Neuronal stem cell (in vitro differentiated cells): ENCODE measurements at regions not wholly inside any gene's neighbourhood (a gene's known extent, or its start where the extent isn't known, plus 50 kb on each side); places are given as distances from the start of the nearest gene placed in this dataset.
A peak's percentile ranks its signal among the peaks of the same experiment; 100 is the strongest.

ENCODE experiments used
- DNase-seq: peaks from one replicate; pipeline ENCODE4 v3.0.0-alpha.2; 2013; ENCODE audit warnings: low spot score
- H2AFZ ChIP-seq: one replicate; pipeline ENCODE4 v1.6.1; 2013; ENCODE audit warnings: mild to moderate bottlenecking, low read length, inconsistent platforms
- H2AK5ac ChIP-seq: 2 replicates; pipeline ENCODE4 v1.6.1; 2013; ENCODE audit warnings: low read depth, mild to moderate bottlenecking, inconsistent platforms, low read length, moderate library complexity, mixed read lengths
- H2BK120ac ChIP-seq: 2 replicates; pipeline ENCODE4 v1.6.1; 2013; ENCODE audit warnings: low read depth, mild to moderate bottlenecking, inconsistent platforms, low read length, moderate library complexity, mixed read lengths
- H2BK12ac ChIP-seq: one replicate; pipeline ENCODE4 v1.6.1; 2013; ENCODE audit warnings: low read length, inconsistent platforms
- H2BK15ac ChIP-seq: 2 replicates; pipeline ENCODE4 v1.6.1; 2013; ENCODE audit warnings: mild to moderate bottlenecking, low read length, inconsistent platforms, mixed read lengths
- H2BK5ac ChIP-seq: one replicate; pipeline ENCODE4 v1.6.1; 2013; ENCODE audit warnings: inconsistent platforms, mild to moderate bottlenecking, low read length, moderate library complexity
- H3K14ac ChIP-seq: one replicate; pipeline ENCODE4 v1.6.1; 2013; ENCODE audit warnings: low read length, inconsistent platforms
- H3K18ac ChIP-seq: 2 replicates; pipeline ENCODE4 v1.6.1; 2013; ENCODE audit warnings: low read length, inconsistent platforms
- H3K23ac ChIP-seq: 2 replicates; pipeline ENCODE4 v1.6.1; 2013; ENCODE audit warnings: low read depth, mild to moderate bottlenecking, mixed read lengths, low read length, inconsistent platforms; ENCODE audit not compliant: poor library complexity
- H3K27ac ChIP-seq: replicated peaks from 3 replicates; pipeline ENCODE4 v1.5.1; 2013; ENCODE audit warnings: low read length, inconsistent platforms
- H3K27me3 ChIP-seq, 3 experiments: 2 replicates each; pipeline ENCODE4 v1.6.1; 2013; ENCODE audit warnings: low read length in 3 of 3, mild to moderate bottlenecking in 2 of 3, inconsistent platforms in 1 of 3, low read depth in 1 of 3, mixed read lengths in 1 of 3, moderate library complexity in 1 of 3; ENCODE audit not compliant: control insufficient read depth in 3 of 3, insufficient read depth in 3 of 3
- H3K36me3 ChIP-seq, 2 donors: replicated peaks in 1 of 2; 2 replicates each; pipeline ENCODE4 v1.6.1; 2013; ENCODE audit warnings: low read length in 2 of 2; ENCODE audit not compliant: control insufficient read depth in 2 of 2, insufficient read depth in 2 of 2
- H3K4ac ChIP-seq: 2 replicates; pipeline ENCODE4 v1.6.1; 2013; ENCODE audit warnings: inconsistent platforms, mild to moderate bottlenecking, low read length, moderate library complexity
- H3K4me1 ChIP-seq, 2 donors: 1 replicate in 1 of 2; 2 replicates in 1 of 2; pipeline ENCODE4 v1.6.1; 2013; ENCODE audit warnings: low read length in 2 of 2, low read depth in 1 of 2; ENCODE audit not compliant: control insufficient read depth in 2 of 2, insufficient read depth in 1 of 2
- H3K4me2 ChIP-seq: one replicate; pipeline ENCODE4 v1.6.1; 2013; ENCODE audit warnings: mild to moderate bottlenecking, low read length, inconsistent platforms; ENCODE audit not compliant: insufficient read depth, poor library complexity, severe bottlenecking
- H3K4me3 ChIP-seq, 2 donors: 2 replicates each; pipeline ENCODE4 v1.5.1; 2013; ENCODE audit warnings: low read length in 2 of 2, mild to moderate bottlenecking in 2 of 2, inconsistent platforms in 1 of 2, moderate library complexity in 1 of 2
- H3K79me1 ChIP-seq: one replicate; pipeline ENCODE4 v1.6.1; 2013; ENCODE audit warnings: low read depth, mild to moderate bottlenecking, inconsistent platforms, low read length, moderate library complexity
- H3K9ac ChIP-seq: one replicate; pipeline ENCODE4 v1.6.1; 2013; ENCODE audit warnings: mild to moderate bottlenecking, low read depth, low read length, inconsistent platforms; ENCODE audit not compliant: poor library complexity
- H3K9me3 ChIP-seq, 2 donors: replicated peaks in 1 of 2; 2 replicates each; pipeline versions ENCODE3 to v1.6.1; 2013; ENCODE audit warnings: low read length in 2 of 2, mild to moderate bottlenecking in 2 of 2, inconsistent platforms in 1 of 2, low read depth in 1 of 2, mixed read lengths in 1 of 2, moderate library complexity in 1 of 2; ENCODE audit not compliant: control insufficient read depth in 2 of 2, insufficient read depth in 1 of 2
- H4K8ac ChIP-seq: one replicate; pipeline ENCODE4 v1.6.1; 2013; ENCODE audit warnings: low read depth, mild to moderate bottlenecking, inconsistent platforms, low read length, moderate library complexity
- H4K91ac ChIP-seq: one replicate; pipeline ENCODE4 v1.6.1; 2013; ENCODE audit warnings: low read length, low read depth, mild to moderate bottlenecking, inconsistent platforms; ENCODE audit not compliant: poor library complexity
- WGBS, 2 donors: extraction: QIAGEN DNeasy Blood & Tissue Kit; methylation state at CpG; one replicate each; pipeline ENCODE4 v1.1.7; 2013; ENCODE audit warnings: missing lambda C conversion rate in 2 of 2, mixed read lengths in 1 of 2; ENCODE audit not compliant: insufficient read length in 2 of 2, insufficient replicate concordance in 1 of 2; ENCODE audit errors: extremely low coverage in 2 of 2; 5-methylcytosine and 5-hydroxymethylcytosine counted together

DNA sequence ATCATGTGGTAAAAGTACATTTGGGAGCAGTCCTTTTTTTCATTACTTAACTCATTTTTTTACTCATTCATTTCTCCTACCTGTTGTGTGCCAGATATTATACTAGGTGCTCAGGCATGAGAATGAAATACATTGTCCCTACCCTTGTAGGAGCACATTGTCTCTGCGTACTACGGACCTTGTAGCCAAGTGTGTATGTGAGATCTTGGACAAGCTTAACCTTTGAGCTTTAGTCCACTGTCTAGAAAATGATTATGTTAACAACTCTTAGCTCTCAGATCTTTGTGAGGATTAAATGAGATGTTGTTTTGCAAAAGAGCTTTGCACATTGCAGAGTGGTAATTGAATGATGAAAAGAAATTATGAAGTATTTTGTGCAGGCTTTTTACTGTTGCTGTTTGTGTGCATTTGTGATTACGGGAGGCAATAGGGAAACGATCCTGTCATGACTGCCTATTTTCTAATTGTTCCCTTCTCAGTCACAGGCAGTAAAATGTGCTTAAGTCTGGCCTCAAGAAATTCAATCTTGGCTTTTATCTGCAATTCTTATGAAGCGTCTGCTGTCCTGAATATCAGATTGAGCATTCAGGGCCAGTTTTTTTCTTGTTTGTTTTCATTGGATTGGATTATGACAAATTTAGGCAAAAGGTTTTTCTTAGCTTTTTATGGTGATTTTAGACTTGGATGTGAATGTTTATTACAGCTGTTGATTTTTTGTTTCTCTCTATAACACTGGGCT is 447.7 kb downstream of the PDZRN4 start:
- H3K36me3 ChIP-seq = no peaks in the 10 kb centered on the region
- H3K18ac ChIP-seq = no peak overlapping the region
- no peaks in the 10 kb centered on the region for H3K4me1 ChIP-seq
- H4K91ac ChIP-seq = no peak overlapping the region
- H3K23ac ChIP-seq = no peak overlapping the region
- H3K27me3 ChIP-seq = no peaks in the 10 kb centered on the region
- no peak overlapping the region for H3K9ac ChIP-seq
- no peaks in the 10 kb centered on the region for H3K79me1 ChIP-seq
- H3K4ac ChIP-seq = no peak overlapping the region
- no peak overlapping the region for H2AK5ac ChIP-seq
- no peak overlapping the region for H2BK120ac ChIP-seq
- no peak overlapping the region for H2BK5ac ChIP-seq
- no peak overlapping the region for H3K4me2 ChIP-seq
- no peak overlapping the region for H4K8ac ChIP-seq
- H3K27ac ChIP-seq = no peak overlapping the region
- no peak overlapping the region for H2AFZ ChIP-seq
- H2BK12ac ChIP-seq = no peak overlapping the region
- no CpG with 5 or more reads among the region's 5 CpGs for WGBS, 2 donors
- H2BK15ac ChIP-seq = no peak overlapping the region
- no peak overlapping the region for H3K14ac ChIP-seq
- no peak overlapping the region for H3K4me3 ChIP-seq
- H3K9me3 ChIP-seq = peaks cover 0 to 4% of the 10 kb centered on the region in 2 donors
- DNase-seq = no peak

DNA sequence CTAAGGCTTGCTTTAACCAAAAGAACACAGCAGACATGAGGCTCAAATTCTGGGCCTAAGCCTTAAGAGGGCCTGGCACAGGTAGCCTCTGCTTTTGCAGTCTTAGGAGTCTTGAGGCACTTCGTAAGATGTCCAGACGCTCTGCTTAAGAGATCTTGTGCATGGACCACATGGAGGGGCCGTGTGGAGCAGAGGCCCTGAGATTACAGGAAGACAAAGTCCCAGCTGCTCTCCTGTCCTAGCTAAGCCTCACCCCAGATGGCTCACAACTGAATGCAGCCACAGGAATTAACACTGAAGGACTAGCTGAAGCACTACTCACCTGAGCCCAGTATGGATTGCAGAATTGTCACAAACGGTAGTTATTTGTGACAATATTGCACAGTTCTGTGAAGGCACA is 446.0 kb downstream of the PDZRN4 start:
- Histone ChIP-seq H2BK120ac (no peak overlapping the region), H3K23ac (no peak overlapping the region), H3K27ac (no peak overlapping the region), H2BK15ac (no peak overlapping the region), H3K27me3 (no peaks in the 10 kb centered on the region), H3K4me2 (no peak overlapping the region), H4K91ac (no peak overlapping the region), H3K14ac (no peak overlapping the region), H2AFZ (peak overlapping the region; percentile 40), H3K18ac (no peak overlapping the region), H3K9me3 (peaks cover 0 to 4% of the 10 kb centered on the region in 2 donors), H2AK5ac (no peak overlapping the region), H3K4me1 (no peaks in the 10 kb centered on the region), H4K8ac (no peak overlapping the region), H3K9ac (no peak overlapping the region), H3K36me3 (no peaks in the 10 kb centered on the region), H2BK12ac (no peak overlapping the region), H3K4me3 (no peak overlapping the region), H3K79me1 (no peaks in the 10 kb centered on the region), H3K4ac (no peak overlapping the region), H2BK5ac (no peak overlapping the region)
- no CpG with 5 or more reads among the region's 4 CpGs for WGBS, 2 donors
- no peak for DNase-seq

DNA sequence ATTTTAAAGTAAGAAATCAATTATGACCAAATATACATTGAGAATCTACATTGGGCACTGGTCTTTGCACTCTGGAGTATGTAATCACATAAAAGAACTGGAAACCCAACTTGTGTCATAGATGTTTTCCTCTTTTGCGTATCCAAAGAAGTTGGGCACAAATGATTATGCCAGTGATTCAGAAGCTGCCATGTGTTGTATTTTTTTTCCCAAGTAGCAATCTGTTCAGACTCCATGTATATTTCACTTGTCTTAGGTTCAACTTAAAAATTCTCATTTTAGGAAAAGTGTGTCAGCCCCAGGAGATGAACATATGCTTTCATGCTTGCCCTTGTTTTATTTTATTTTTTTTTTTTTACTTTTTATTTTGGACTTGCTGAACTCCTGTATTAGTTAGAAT is 441.5 kb downstream of the PDZRN4 start:
- Histone ChIP-seq H3K18ac (no peak overlapping the region), H3K14ac (no peak overlapping the region), H3K4me1 (no peaks in the 10 kb centered on the region), H3K9me3 (peaks cover 0 to 4% of the 10 kb centered on the region in 2 donors), H2AK5ac (no peak overlapping the region), H4K8ac (no peak overlapping the region), H4K91ac (no peak overlapping the region), H3K27me3 (no peaks in the 10 kb centered on the region), H3K4me3 (no peak overlapping the region), H3K36me3 (no peaks in the 10 kb centered on the region), H2BK12ac (no peak overlapping the region), H2BK15ac (no peak overlapping the region), H3K27ac (no peak overlapping the region), H2BK5ac (no peak overlapping the region), H3K9ac (no peak overlapping the region), H2BK120ac (no peak overlapping the region), H3K23ac (no peak overlapping the region), H3K79me1 (no peaks in the 10 kb centered on the region), H3K4me2 (no peak overlapping the region), H2AFZ (no peak overlapping the region), H3K4ac (no peak overlapping the region)
- no peak for DNase-seq
- WGBS, 2 donors = no CpG with 5 or more reads among the region's 1 CpG

DNA sequence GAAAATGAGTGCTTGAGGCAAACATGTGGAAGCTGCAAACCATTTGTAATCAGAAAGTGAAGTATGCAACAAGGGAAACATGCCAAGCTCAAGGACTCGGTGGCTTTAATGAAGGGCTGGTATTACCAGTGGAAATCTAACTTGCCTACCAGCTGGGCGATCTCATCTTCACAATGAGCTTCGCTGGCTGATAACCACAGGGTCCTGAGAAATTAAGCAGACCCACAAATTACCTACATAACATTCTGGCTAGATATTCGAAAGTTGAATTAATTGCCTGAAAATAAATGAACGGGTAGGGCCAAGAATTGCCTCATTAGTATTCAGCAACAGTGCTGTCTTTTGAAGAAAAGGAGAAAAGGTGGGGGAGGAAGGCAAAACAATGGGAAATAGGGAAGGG is 439.4 kb downstream of the PDZRN4 start:
- Histone ChIP-seq H4K91ac (no peak overlapping the region), H3K4ac (no peak overlapping the region), H2AFZ (no peak overlapping the region), H3K36me3 (no peaks in the 10 kb centered on the region), H3K27ac (no peak overlapping the region), H3K9ac (no peak overlapping the region), H3K23ac (no peak overlapping the region), H3K14ac (no peak overlapping the region), H2BK5ac (no peak overlapping the region), H2AK5ac (no peak overlapping the region), H3K4me2 (no peak overlapping the region), H3K9me3 (peaks cover 0 to 4% of the 10 kb centered on the region in 2 donors), H3K27me3 (no peaks in the 10 kb centered on the region), H3K79me1 (no peaks in the 10 kb centered on the region), H3K18ac (no peak overlapping the region), H3K4me1 (no peaks in the 10 kb centered on the region), H4K8ac (no peak overlapping the region), H2BK120ac (no peak overlapping the region), H3K4me3 (no peak overlapping the region), H2BK12ac (no peak overlapping the region), H2BK15ac (no peak overlapping the region)
- no peak for DNase-seq
- no CpG with 5 or more reads among the region's 5 CpGs for WGBS, 2 donors
